Caki2 (cell line): ENCODE measurements at regions not wholly inside any gene's neighbourhood (a gene's known extent, or its start where the extent isn't known, plus 50 kb on each side); places are given as distances from the start of the nearest gene placed in this dataset.
A peak's percentile ranks its signal among the peaks of the same experiment; 100 is the strongest.

Experiments used
- DNase-seq: peaks from one replicate; pipeline ENCODE4 v3.0.0-alpha.2; 2015; ENCODE audit warnings: low read depth
- in situ Hi-C: cut with HindIII; loops from 2 replicates; pipeline ENCODE4 v1.10.0; 2016; ENCODE audit warnings: low sequenced_read_pairs, low pct_unique_long_range_greater_than_20kb, mixed read lengths

GRCh38 chr1:224503161-224504118, 68.8 kb upstream of the WDR26 start:
- in situ Hi-C loops: loop anchor here (25.0 kb wide), 1 partner anchor 109 kb away; the partner anchor contains the start of gene CNIH3
- DNase-seq: peak; percentile 41

- no peak for DNase-seq
- in situ Hi-C loops: loop anchor here (25.0 kb wide), 1 partner anchor 108 kb away; the partner anchor contains the start of gene CNIH3
Measured at GRCh38 chr1:224504297-224505041, 69.9 kb upstream of the WDR26 start.

DNA sequence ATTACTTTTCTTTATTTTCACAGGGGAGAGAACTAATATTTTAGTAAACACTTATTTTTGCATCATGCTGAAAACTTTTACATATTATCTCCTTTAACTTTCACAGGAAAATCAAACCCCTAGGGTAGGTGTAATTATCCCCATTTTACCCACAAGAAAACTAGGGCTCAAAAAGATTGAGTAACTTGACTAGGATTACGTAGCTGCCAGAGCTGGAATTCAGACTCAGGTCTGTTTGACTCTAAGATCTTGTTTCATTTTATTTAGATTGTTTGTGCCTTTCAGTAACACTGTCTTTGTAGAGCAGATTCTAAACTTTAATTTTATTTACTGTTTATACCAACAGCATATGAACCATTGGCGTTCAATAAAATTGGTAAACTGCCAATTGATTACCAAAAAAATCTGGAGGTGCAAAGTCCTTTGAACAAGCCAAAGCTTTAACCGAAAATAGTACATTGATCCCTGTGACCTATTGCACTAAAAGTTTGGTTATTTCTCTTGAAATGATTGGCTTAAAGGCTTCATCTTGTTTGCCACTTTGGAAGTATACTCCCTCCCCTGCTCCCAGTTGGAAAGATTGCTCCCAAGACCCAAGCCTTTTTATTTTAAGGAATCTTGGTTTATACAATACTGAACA, 71.0 kb upstream of the WDR26 start:
- in situ Hi-C loops: loop anchor here (25.0 kb wide), 1 partner anchor 107 kb away; the partner anchor contains the start of gene CNIH3
- DNase-seq: no peak

GRCh38 chr1:224506141-224506814, 71.7 kb upstream of the WDR26 start:
- DNase-seq: no peak
- in situ Hi-C loops: loop anchor here (25.0 kb wide), 1 partner anchor 106 kb away; the partner anchor contains the start of gene CNIH3

DNA sequence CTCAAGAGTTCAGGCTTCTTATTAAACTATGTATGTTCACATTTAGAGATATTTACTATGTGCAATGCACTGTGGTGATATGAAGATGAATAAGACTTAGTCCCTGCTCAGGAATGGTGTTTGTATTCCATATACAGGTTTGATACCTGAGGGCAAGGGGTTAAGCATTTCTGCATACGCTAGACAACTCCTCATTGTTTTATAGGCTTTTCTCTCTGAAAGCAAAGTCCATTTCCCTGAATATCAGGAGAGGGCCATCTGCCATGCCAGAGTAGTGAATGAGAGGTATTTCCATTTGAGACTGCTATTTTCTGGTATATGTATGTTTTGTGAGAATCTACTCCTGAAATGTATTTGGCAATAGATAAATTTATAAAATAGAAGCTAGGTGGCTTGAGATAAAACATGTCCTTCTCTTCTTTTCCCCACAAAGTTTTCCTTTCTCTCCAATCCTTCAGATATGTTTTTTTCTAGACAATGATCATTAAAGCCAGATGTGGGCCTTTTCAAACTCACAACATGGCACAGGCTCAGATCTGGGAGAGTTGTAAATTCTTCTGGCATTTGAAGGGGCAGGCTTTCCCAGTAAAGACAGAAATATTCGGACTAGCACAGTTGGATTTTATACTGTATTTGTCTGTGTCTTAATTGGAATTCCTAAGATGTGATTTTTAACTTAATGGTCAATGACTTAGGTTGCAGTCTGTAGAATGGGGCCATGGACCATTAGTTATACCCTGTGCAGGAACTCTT, 73.3 kb upstream of the WDR26 start:
- in situ Hi-C loops: loop anchor here (25.0 kb wide), 1 partner anchor 104 kb away; the partner anchor contains the start of gene CNIH3
- no peak for DNase-seq

- in situ Hi-C loops: loop anchor here (25.0 kb wide), 1 partner anchor 102 kb away; the partner anchor contains the start of gene CNIH3
- no peak for DNase-seq
Measured at GRCh38 chr1:224509907-224510306, 75.3 kb upstream of the WDR26 start.

DNA sequence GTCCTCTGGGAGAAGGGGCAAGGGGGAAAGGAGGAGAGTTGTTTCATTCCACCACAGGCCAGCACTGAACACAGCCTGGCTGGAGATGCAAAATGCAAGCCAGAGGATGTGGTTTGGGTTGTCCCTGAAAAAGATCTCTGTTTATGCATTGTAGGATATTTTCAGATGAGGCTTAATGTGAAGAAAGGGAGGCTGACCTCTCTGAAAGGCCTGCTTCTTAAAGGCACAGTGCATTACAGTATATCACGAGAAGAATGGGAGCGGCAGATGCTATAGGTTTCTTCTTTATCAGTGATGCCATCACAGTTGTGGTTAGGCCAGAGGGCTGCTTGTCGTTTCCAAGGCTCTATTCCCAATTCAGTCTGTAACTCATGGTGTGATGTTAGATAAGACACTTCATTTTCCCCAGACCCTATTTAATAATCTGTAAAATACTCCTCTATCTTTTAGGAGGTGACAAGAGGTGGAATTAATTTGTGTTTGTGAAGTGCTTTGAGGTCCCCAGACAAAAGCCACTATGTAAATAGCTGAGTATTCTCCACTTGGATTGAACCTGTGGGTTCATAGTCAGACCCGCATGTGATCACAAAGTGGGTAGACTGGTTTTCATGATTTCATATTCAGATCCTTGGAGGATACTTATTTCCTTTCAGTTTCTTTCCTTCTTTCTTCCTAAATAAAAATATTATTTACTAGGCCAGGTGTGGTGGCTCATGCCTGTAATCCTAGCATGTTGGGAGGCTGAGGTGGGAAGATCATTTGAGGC, 76.5 kb upstream of the WDR26 start:
- in situ Hi-C loops: loop anchor here (25.0 kb wide), 1 partner anchor 101 kb away; the partner anchor contains the start of gene CNIH3
- DNase-seq: no peak

- no peak for DNase-seq
- in situ Hi-C loops: loop anchor here (25.0 kb wide), 1 partner anchor 100 kb away; the partner anchor contains the start of gene CNIH3
Measured at GRCh38 chr1:224512600-224513151, 78.1 kb upstream of the WDR26 start.

GRCh38 chr1:224513383-224513782, 78.8 kb upstream of the WDR26 start:
- no peak for DNase-seq
- in situ Hi-C loops: loop anchor here (25.0 kb wide), 1 partner anchor 99 kb away; the partner anchor contains the start of gene CNIH3

DNA sequence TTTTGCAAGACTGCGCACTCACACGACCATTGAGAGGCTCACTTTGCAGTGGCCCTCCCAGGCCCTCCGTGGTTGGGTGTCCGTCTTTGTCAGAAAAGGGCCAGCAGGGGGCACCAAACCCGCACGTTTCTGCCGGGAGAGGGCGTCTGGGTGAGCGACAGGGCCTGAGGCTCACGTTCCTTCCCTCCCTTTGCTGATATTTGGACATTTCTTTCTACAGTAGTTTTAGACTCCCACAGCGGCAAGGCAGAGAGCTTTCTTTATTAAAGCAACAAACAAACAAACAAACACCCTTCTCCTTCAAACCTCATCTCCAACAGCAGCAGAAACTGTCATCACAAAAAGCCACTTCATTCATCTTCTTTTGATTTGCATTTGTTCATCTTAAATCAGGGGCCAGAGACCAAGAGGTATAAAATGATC, 79.2 kb upstream of the WDR26 start:
- DNase-seq: peak; percentile 75
- in situ Hi-C loops: loop anchor here (25.0 kb wide), 1 partner anchor 99 kb away; the partner anchor contains the start of gene CNIH3

- no peak for DNase-seq
- in situ Hi-C loops: loop anchor here (25.0 kb wide), 1 partner anchor 95 kb away; the partner anchor contains the start of gene CNIH3
Measured at GRCh38 chr1:224517171-224517570, 82.6 kb upstream of the WDR26 start.

DNA sequence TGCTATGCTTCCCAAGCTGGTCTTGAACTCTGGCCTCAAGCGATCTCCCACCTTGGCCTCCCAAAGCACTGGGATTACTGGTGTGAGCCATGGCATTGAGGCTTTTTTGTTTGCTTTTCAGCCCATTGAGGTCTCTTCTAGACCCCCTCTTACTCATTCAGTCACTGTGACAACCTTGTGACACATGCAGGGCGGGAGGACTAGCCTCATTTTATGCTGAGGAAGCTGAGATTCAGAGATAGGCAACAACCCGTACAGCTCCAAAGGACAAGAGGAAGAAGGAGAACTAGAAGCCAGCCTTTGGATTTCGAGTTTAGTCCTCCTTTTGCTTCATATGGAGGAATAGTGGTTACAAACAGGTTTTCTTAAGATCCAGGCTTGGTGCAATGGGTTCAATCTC, 83.9 kb upstream of the WDR26 start:
- in situ Hi-C loops: loop anchor here (25.0 kb wide), 1 partner anchor 94 kb away; the partner anchor contains the start of gene CNIH3
- DNase-seq: no peak

DNA sequence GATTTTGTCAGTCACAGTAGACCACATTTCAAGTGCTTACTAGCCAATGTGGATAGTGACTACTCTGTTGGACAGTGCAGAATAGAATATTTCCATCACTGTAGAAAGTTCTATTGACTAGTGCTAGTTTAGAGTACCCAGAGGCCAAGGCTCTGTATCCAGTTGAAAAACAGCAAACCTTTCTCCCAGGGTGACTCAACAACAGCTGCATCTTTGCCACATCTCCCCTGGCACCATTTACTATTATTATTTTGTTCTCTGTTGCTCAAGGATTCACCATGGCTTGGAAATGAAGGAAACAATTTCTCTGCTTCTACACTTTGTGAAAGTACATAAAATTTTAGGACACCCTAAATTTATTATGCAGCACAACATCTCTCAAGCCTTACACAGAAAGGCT, 85.3 kb upstream of the WDR26 start:
- in situ Hi-C loops: loop anchor here (25.0 kb wide), 1 partner anchor 92 kb away; the partner anchor contains the start of gene CNIH3
- no peak for DNase-seq

DNA sequence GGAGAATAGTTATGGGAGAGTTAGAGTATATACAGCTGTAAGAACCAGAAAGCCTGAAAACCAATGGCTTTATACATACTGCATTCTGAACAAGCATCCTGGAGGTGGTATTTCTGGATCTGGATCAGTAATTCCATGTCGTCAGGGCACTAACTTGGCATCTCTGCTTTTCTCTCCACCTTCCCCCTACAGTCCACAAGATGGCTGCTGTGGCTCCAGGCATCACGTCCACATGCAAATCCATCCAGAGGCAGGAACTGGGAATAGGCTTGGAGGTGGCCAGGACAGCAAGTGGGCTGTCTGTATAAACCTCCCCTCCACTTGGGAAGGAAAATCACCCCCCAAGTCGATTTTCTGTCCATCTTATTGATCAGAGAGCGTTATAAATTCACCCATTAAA, 86.2 kb upstream of the WDR26 start:
- no peak for DNase-seq
- in situ Hi-C loops: loop anchor here (25.0 kb wide), 1 partner anchor 91 kb away; the partner anchor contains the start of gene CNIH3

DNA sequence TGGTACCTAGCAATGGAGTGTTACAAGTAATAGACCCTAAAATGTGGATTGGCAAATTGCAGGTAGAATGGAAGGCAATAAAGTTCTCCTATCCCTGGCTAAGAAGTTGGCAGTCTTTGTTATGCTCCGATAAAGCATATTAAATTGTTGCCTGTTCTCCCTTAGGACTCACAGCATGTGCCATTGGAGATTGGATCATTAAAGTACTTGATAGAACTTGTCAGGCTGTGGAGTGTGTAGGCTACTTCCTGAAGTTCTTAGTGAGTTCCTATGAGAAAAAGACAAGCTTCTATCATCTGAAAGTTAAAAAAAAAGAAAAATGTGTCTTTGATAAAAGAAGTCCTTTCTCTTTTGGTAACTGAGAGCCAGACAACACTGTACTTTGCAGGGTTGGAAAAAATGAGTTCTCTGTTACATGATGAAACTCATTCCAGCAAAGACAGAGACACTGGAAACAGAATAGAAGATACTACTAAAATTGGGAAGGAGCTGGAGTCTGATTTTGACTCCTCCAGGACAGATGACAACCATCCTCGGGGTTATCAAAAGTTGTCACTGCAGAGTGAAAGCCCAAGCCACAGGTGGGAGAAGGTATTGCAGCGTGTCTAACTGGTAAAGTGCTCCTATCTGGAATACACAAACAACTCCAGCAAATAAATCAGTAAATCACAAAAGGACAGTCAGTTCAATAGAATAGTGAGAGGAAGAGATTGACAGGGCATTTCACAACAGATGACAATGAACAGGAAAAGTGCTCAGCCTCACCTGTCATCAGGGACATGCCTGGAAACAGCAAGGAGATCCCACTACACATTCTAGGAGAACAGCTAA, 87.5 kb upstream of the WDR26 start:
- in situ Hi-C loops: loop anchor here (25.0 kb wide), 1 partner anchor 90 kb away; the partner anchor contains the start of gene CNIH3
- no peak for DNase-seq
